Anterior cingulate cortex (tissue), 58 donors: ENCODE measurements at regions not wholly inside any gene's neighbourhood (a gene's known extent, or its start where the extent isn't known, plus 50 kb on each side); places are given as distances from the start of the nearest gene placed in this dataset.

ENCODE experiments used
- DNase-seq, 58 donors: peaks; one replicate each; lab custom pipeline; 2025; lab: John Stamatoyannopoulos, UW

DNA sequence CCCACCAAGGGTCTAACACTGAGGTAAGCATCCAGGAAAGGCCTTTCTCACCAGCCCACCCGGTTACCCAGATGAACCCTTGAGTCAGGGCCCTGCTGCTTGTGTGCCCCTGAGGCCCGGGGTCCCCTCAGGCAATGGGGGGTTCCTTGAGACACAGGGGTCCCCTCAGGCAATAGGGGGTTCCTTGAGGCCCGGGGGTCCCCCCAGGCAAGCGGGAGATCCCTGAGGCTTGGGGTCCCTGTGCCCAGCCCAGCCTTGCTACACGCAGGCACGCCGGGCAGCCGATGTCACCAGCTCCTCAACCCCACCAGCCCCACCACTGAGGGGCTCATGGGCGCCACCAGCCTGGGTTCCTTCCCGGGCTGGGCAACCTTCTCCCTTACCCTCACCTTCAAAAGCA lies 247.2 kb downstream of the TTLL2 start:
- no peak for DNase-seq

DNA sequence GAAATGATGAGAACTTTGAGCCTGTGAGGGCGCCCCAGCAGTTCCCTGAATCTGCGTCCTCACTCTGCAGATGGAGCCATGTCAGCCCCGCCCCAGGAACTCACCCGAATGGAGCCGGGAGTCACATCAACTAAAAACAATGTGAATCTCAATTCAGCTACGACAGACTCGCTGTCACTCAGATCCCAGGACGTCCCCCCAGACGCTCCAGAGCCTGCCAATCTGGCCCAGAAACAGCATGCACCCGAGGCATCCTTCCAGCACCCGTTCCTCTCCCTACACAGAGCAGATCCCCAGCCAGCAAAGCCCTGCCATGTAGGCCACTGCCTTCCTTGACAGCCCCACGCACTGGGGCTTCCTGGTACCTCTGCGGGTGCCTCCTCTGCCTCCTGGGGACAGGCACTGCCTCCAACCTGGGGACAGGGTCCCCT lies 248.0 kb downstream of the TTLL2 start:
- DNase-seq, result peak in 6 of 58 donors; percentile 7 to 36 (median 28)

DNA sequence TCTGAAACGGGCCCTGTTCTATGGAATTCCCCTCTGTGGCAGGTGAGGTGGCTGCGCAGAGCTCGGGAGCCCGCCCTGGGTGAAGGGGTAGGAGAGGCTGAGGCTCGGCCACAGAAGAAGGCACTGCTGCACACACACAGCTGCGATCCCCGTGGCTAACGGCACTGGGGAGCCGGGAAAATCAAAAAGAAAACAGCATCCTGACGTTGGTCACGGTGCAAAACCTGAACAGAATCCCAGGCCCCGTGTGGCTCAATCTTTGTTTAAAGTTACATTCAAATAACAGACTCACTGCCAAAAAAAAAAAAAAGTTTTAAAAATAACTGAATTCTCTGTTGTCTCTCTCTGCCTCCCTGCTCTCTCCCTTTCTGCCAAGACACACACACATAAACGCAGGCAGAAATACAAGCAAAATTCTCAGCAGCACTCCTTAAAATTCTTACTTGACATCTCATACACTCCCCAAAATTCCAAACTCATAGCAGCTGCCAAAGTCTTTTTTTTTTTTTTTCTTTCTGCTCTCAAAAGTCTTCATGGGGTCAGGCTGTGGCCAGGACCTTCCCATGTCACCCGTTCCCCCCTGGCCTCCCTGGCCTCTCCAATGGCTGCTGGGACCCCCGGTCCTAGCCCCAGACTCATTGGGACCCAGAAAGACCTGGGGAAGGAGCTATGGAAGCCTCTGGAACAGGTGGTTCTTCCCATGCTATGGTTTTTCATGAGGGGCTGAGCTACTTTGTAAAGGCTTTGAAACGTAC lies 248.8 kb downstream of the TTLL2 start:
- no peak for DNase-seq

DNA sequence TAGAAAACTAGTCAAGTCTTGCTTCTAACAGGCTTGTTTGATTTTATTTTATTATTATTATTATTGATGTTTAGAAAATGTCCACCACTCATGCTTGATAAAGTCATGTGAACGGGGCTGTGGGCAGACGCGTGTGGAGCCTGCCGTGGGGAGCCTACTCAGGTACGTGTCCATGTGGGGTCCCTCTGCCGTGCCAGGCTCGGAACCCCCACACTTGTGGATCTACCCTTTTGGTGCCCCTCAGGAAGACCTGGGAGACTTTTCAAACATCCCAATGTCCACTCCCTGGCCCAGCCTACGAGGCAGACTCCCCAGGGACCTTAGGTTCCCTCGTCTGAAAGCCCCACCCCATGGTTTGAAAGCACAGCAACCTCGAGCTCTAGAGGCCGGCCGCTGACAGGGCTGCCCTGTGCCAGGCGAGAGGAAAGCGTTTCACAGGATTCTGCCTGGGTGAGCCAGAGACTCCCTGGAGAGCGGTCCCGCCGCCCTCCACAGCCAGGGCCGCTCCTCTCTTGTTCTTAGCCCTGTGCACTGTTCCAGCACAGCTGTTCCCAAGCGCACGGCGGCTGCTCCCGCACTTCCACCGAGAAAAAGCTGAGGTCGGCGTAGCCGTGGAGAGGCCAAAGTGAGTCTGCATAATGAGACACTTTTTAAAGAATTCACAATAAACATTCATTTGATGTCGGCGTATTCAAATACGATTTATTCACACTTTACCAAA lies 249.7 kb downstream of the TTLL2 start:
- no peak for DNase-seq

DNA sequence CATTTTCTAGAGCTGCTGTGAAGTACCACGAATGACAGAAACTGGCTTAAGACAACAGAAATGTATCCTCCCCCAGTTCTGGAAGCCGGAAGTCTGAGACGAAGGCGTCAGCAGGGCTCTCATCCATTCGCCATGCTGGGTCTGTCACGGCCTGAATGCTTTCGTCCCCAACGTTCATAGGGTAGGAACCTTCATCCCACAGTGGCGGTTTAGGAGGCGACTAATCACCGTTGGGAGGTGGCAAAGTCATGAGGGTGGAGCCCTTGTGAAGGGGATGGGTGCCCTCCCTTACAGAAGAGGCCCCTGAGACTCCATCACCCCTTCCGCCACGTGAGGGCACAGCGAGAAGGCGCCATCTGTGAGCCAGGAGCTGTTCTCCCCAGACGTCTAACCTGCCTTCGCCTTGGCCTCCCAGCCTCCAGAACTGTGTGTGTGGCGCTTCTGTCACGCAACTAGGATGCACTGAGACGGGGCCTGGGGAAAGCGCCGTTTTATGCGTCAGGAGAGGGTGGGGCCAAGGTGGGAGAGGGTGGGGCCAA lies 250.3 kb downstream of the TTLL2 start:
- DNase-seq, result no peak

DNA sequence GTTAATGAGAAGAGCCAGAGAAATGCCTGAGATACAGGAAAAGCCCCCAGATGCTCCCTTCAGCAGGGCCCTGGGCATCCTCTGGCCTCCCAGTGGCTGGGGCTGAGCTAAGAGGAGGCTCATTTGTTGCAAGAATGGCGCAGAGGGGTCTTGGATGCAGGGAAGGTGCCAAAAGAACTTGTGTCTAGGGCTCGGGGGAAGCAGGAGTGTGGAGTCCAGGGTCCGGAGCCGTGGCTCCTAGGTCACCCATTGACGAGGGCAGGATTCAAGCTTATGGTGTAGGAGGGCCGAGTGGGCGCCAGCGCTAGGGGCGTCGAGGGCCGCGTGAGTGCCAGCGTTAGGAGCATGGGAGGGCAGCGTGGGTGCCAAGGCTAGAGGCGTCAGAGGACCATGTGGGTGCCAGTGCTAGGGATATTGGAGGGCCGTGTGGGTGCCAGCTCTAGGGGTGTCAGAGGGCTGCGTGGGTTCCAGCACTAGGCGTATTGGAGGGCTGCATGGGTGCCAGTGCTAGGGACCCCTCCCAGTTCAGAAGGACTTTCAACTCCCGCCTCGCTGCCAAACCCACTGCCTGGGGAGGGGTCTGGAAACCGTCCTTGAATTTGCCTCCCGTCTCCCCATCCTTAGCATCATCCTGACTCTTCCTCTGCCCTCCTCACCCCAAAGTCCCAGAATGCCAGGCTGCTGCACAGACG lies 250.5 kb upstream of the AFDN start:
- no peak for DNase-seq

DNA sequence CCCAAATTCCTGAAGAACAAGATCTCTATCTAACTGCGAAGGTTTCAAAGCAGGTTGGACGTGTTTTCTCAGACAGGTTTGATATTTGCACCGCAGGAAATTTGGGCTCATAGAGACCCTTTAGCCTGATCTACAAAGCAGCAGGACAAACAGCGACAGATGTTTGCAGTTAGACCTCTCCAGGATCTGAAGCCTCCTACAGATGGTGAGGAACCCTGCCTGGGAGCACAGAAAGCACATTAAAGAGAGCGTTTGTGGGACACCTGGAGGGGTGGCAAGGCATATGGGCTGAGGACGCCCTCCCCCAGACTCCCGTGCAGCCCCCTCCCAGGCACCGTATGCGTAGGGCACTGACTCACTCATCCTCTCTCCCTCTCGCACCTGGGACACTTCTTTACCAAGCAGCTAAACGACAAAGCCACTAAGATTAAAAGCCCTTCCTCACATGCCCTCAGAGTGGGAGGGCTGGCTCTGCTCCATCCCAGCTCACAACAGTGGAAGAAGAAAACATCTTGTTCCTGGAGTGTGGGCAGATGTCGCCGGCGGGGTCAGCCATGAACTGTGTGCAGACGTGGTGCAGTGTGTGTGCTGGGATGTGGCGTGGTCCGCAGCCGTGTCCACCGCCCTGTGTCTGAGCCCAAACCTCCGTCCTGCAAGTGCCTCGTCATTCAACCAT lies 249.7 kb upstream of the AFDN start:
- DNase-seq, result no peak

DNA sequence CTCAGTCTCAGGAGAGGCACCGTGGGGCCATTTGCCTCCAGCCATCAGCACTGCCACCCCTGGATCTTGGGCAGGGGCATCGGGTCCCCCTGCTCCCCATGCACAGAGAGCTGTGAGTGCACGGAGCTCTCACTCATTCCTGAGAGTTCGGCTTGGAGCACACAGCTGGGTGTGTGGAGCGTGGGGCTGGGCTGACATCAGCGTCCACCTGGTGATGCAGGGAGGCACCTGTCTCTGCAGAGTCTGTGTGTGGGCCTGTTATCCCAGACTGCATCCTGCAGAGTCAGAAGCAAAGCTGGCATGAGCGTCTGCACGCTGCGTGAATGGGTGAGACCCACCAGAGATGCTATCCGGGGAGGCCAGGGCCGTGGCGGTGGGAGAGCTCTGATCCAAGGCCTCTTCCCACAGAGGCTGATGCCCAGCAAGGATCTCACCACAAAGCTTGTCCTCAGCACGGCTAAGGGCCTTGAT lies 248.8 kb upstream of the AFDN start:
- DNase-seq, result no peak

DNA sequence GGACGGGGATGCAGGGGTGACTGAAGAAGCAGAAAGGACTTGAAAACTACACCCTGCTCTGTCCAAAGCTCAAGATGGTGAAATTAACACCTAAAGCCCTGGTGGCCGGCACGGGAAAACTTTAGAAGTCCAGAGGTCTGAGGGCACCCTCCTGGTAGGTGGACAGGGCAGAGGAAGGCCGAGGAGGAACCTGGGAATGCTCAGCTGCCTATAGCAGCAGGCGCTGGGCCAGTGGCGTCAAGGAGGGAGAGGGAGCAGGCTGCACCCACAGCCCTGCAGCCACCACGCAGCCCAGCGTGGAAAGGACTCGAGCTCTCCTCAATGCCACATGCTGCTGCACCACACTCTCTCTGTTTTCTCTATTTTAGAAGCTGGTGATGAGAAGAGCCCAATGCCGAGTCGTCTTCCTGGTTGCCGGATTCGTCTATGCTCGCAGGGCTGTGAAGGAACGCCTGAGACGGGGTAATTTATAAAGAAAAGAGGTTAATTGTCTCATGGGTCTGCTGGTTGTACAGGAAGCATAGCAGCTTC lies 248.3 kb upstream of the AFDN start:
- DNase-seq, result no peak

DNA sequence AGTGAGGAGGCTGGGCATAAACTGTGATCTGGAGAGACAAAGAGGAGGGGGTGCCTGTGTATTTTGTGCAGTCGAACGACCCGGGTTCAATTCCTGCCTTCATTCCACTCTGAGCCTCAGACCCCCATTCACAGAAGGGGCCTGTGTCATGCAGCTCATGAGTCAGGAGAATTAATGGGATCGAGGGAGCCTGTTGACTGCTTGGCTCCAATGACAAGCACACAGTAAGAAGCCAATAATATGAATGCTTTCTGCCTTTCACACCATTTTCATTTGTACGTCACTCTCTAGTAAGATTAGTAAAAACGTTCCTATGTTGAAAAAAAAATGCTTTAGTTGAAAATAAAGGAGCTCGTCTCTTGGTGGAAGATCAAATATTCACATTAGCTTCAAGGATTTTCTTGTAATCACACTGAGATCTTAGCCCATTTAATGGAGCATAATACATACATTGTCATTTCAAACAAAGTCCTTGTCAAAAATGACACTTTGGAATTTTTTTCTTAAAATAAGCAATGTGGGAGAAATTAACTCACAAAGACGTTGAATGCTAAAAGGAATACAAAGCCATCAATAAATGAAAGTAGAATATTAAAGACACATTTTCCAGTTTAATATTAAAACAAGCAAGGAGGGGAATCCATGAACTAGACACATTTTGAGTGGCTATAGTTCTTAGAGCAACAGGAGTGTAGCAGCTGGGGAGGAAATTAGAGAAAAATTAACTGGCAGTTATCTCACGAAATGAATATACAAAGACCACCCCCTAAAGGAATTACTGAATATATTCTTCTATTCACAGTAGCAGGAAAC lies 246.7 kb upstream of the AFDN start:
- no peak for DNase-seq

DNA sequence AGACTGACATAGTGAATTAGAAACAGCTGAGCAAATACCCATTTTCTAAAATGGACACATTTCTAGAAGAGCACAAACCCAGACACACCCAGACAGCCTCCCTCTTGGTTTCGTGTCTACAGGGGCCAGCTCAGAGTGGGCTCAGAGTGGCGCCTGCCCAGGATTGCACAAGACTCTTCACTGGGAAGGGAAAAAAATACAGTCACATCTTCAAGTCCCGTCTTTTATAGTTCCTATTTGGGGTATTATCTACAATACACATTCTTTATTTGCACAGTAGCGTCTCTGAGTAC lies 246.1 kb upstream of the AFDN start:
- DNase-seq, result no peak

DNA sequence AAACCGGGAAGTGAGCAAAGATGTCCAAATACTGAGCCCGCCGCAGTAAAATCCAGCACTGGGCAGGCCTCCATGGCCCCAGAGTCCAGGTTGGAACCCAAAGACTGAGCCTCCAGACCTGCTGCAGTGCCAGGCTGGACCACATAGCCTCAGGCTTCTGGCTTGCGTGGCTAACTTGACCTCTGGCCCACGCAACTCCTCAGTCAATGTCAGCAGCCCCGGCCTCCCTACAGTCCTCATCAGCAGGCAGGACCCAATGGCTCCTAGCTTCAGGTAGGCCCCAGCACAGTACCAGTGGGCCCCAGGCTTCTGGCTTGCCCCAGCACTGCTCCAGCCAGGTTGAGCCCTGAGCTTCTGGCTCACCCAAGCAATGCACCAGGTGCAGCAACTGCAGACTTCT lies 245.1 kb upstream of the AFDN start:
- DNase-seq, result no peak

DNA sequence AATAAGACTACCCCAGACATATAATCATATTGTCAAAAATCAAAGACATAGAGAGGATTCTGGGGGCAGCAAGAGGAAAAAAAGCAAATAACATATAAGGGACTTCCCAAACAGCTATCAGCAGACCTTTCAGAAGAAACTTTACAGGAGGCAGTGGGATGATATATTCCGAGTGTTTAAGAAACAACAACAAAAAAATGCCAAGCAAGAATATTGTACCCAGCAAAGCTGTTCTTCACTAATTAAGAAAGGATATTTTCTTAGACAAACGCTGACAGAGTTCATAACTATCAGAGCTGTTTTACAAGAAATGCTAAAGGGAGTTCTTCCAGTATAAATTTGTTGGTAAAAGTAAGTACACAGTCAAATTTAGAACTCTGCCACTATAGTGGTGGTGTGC lies 243.3 kb upstream of the AFDN start:
- DNase-seq, result no peak

DNA sequence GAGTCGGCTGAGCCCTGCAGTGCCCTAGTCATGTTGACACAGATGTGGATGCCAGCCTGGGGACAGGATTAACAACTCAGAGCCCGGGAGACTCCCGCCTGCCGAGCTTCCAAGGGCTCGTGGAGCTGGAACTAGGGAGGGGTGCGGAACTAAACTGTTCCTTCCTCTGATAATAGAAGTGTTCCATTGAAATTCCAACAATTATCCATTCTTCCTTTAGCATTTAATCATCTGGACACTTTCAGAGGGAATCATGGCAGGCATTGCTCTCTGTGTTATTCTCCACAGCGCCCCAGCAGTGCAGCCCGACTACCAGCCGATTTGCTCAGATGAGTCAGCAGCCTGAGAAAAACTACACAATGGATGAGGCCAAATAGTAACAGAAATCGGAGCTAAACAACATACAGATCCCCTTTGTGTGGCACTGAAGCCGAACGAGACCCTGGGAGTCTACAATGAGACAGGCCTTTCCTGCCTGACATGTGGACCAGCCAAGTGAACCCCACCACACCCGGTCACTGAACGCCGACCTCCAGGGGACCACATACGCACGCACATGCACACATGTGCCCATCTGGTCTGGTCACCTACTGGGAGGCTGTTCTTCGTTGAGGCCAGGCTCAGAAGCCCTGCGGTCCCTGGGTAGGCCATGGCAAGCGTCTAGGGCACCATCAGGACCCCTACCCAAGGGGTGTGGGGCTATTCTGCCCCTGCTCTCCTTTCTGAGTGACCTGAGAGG lies 238.4 kb upstream of the AFDN start:
- peak in 14 of 58 donors; percentile 18 to 61 (median 34) for DNase-seq

DNA sequence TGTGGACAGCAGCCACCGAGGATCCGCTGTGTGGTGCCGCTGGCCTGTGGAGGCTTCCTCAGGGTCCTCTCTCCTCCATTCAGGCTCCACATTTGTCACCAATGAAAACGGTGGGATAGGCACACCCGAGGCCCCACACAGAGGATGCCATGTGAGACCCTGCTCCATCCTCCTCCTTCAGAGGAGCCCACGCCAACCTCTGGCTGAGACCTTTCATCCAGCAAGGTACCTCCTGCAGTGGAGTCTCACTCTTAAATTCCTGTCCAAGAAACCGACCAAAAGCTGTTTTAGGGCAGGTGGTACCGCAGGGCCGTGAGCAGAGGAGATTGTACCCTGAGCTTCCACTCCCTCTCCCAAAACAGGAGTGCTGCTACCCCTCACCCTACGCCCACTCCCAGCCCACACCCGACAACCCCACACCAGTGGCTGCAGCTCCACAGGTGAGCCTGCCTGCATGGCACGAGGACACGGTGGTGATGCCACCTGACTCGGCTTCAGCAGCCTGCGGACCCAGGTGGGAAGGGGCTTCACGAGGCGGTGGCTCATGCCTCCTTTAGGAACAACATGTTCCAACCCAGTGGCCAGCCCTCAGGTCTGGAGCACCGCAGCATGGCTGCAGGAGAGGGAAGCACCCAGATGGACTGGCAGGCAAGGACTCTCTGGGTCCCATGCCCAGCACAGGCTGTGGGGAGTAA lies 237.6 kb upstream of the AFDN start:
- DNase-seq, result no peak

DNA sequence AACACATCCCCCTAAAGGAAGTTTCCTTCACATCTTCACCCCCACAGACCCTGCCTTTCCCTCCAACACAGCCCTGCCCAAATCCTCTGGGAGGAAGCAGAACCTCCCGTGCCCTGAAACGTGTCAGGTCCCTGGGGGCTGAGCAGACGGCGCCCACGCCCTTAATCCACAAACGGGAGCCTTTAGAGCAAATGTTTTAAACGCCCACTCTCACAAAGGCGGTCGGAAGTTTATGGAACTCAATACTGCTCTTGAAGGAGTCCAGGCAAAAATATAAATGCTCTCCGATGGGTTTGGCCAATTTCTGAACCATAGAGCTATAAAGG lies 237.1 kb upstream of the AFDN start:
- no peak for DNase-seq

DNA sequence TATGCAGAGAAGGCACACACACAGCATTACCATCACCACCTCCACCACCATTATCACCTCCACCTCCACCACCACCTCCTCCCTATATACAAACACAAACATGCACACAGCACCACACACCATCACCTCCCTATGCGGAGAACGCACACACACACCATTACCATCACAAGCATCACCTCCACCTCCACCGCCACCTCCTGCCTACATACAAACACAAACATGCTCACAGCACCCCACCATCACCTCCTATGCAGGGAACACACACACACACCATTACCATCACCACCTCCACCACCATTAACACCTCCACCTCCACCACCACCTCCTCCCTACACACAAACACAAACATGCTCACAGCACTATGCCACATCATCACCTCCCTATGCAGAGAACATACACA lies 236.5 kb upstream of the AFDN start:
- DNase-seq, result no peak
